ENCODE measurements at regions not wholly inside any gene's neighbourhood (a gene's known extent, or its start where the extent isn't known, plus 50 kb on each side); places are given as distances from the start of the nearest gene placed in this dataset.

- Mint-ChIP-seq H3K9me3 (no peaks in the 10 kb centered on the region), H3K4me3 (no peak overlapping the region), H3K27me3 (peaks cover 15% of the 10 kb centered on the region), H3K4me1 (ENCODE audit: low read depth) (no peaks in the 10 kb centered on the region), H3K27ac (no peak overlapping the region), H3K36me3 (ENCODE audit: low read depth) (no peaks in the 10 kb centered on the region)
- no peak for DNase-seq
Observed at GRCh38 chr22:49088801-49089791, 738.6 kb downstream of the BRD1 start.

- Mint-ChIP-seq H3K36me3 (ENCODE audit: low read depth) (no peaks in the 10 kb centered on the region), H3K4me3 (no peak overlapping the region), H3K9me3 (no peaks in the 10 kb centered on the region), H3K27ac (no peak overlapping the region), H3K27me3 (peaks cover 15% of the 10 kb centered on the region), H3K4me1 (ENCODE audit: low read depth) (no peaks in the 10 kb centered on the region)
- no peak for DNase-seq
Observed at GRCh38 chr22:49087716-49088601, 739.7 kb downstream of the BRD1 start.

- H3K36me3 Mint-ChIP-seq (ENCODE audit: low read depth): no peaks in the 10 kb centered on the region
- no peaks in the 10 kb centered on the region for H3K9me3 Mint-ChIP-seq
- no peak for DNase-seq
- no peak overlapping the region for H3K27ac Mint-ChIP-seq
- peaks cover 15% of the 10 kb centered on the region for H3K27me3 Mint-ChIP-seq
- H3K4me3 Mint-ChIP-seq: no peak overlapping the region
- no peaks in the 10 kb centered on the region for H3K4me1 Mint-ChIP-seq (ENCODE audit: low read depth)
Observed at GRCh38 chr22:49087198-49087597, 740.5 kb downstream of the BRD1 start.

GRCh38 chr22:49086606-49087157 lies 741.0 kb downstream of the BRD1 start:
- Mint-ChIP-seq H3K36me3 (ENCODE audit: low read depth) (no peaks in the 10 kb centered on the region), H3K27ac (no peak overlapping the region), H3K9me3 (no peaks in the 10 kb centered on the region), H3K4me1 (ENCODE audit: low read depth) (no peaks in the 10 kb centered on the region), H3K27me3 (peaks cover 15% of the 10 kb centered on the region), H3K4me3 (no peak overlapping the region)
- no peak for DNase-seq

GRCh38 chr22:49086181-49086580 lies 741.5 kb downstream of the BRD1 start:
- Mint-ChIP-seq H3K36me3 (ENCODE audit: low read depth) (no peaks in the 10 kb centered on the region), H3K4me1 (ENCODE audit: low read depth) (no peaks in the 10 kb centered on the region), H3K27ac (no peak overlapping the region), H3K9me3 (no peaks in the 10 kb centered on the region), H3K27me3 (peaks cover 15% of the 10 kb centered on the region), H3K4me3 (no peak overlapping the region)
- DNase-seq: no peak

GRCh38 chr22:49084206-49084605 lies 743.5 kb downstream of the BRD1 start:
- no peak for DNase-seq
- no peaks in the 10 kb centered on the region for H3K36me3 Mint-ChIP-seq (ENCODE audit: low read depth)
- no peaks in the 10 kb centered on the region for H3K4me1 Mint-ChIP-seq (ENCODE audit: low read depth)
- H3K27ac Mint-ChIP-seq: no peak overlapping the region
- peaks cover 15% of the 10 kb centered on the region for H3K27me3 Mint-ChIP-seq
- no peaks in the 10 kb centered on the region for H3K9me3 Mint-ChIP-seq
- H3K4me3 Mint-ChIP-seq: no peak overlapping the region

- Mint-ChIP-seq H3K4me3 (no peak overlapping the region), H3K4me1 (ENCODE audit: low read depth) (no peaks in the 10 kb centered on the region), H3K9me3 (no peaks in the 10 kb centered on the region), H3K27ac (no peak overlapping the region), H3K27me3 (peaks cover 15% of the 10 kb centered on the region), H3K36me3 (ENCODE audit: low read depth) (no peaks in the 10 kb centered on the region)
- no peak for DNase-seq
Observed at GRCh38 chr22:49083607-49084006, 744.1 kb downstream of the BRD1 start.

GRCh38 chr22:49082451-49082850 lies 745.2 kb downstream of the BRD1 start:
- H3K4me1 Mint-ChIP-seq (ENCODE audit: low read depth): no peaks in the 10 kb centered on the region
- no peak for DNase-seq
- no peaks in the 10 kb centered on the region for H3K9me3 Mint-ChIP-seq

GRCh38 chr22:49081926-49082325 lies 745.7 kb downstream of the BRD1 start:
- Mint-ChIP-seq H3K4me1 (ENCODE audit: low read depth) (no peaks in the 10 kb centered on the region), H3K9me3 (no peaks in the 10 kb centered on the region), H3K4me3 (no peak overlapping the region), H3K27me3 (peaks cover 3% of the 10 kb centered on the region), H3K27ac (no peak overlapping the region), H3K36me3 (ENCODE audit: low read depth) (no peaks in the 10 kb centered on the region)
- DNase-seq: no peak

More at GRCh38 chr22:49082451-49082850, 745.2 kb downstream of the BRD1 start:
- Mint-ChIP-seq H3K36me3 (ENCODE audit: low read depth) (no peaks in the 10 kb centered on the region), H3K27me3 (peaks cover 8% of the 10 kb centered on the region), H3K4me3 (no peak overlapping the region), H3K27ac (no peak overlapping the region)

GRCh38 chr22:49081261-49081666 lies 746.4 kb downstream of the BRD1 start:
- H3K36me3 Mint-ChIP-seq (ENCODE audit: low read depth): no peaks in the 10 kb centered on the region
- no peak overlapping the region for H3K4me3 Mint-ChIP-seq
- H3K27ac Mint-ChIP-seq: no peak overlapping the region

GRCh38 chr22:49080631-49081030 lies 747.0 kb downstream of the BRD1 start:
- no peak for DNase-seq
- H3K27me3 Mint-ChIP-seq: peaks cover 10% of the 10 kb centered on the region
- no peaks in the 10 kb centered on the region for H3K4me1 Mint-ChIP-seq (ENCODE audit: low read depth)
- no peaks in the 10 kb centered on the region for H3K36me3 Mint-ChIP-seq (ENCODE audit: low read depth)
- no peak overlapping the region for H3K27ac Mint-ChIP-seq
- H3K4me3 Mint-ChIP-seq: no peak overlapping the region
- H3K9me3 Mint-ChIP-seq: no peaks in the 10 kb centered on the region

More at GRCh38 chr22:49081261-49081666, 746.4 kb downstream of the BRD1 start:
- H3K9me3 Mint-ChIP-seq: no peaks in the 10 kb centered on the region
- H3K4me1 Mint-ChIP-seq (ENCODE audit: low read depth): no peaks in the 10 kb centered on the region
- no peak for DNase-seq
- peaks cover 5% of the 10 kb centered on the region for H3K27me3 Mint-ChIP-seq

- Mint-ChIP-seq H3K4me1 (ENCODE audit: low read depth) (no peaks in the 10 kb centered on the region), H3K4me3 (no peak overlapping the region), H3K9me3 (no peaks in the 10 kb centered on the region), H3K36me3 (ENCODE audit: low read depth) (no peaks in the 10 kb centered on the region), H3K27me3 (peaks cover 10% of the 10 kb centered on the region), H3K27ac (no peak overlapping the region)
- DNase-seq: no peak
Observed at GRCh38 chr22:49079743-49080500, 747.8 kb downstream of the BRD1 start.

GRCh38 chr22:49079027-49079725 lies 748.5 kb downstream of the BRD1 start:
- Mint-ChIP-seq H3K27me3 (peaks cover 10% of the 10 kb centered on the region), H3K27ac (no peak overlapping the region), H3K4me3 (no peak overlapping the region), H3K36me3 (ENCODE audit: low read depth) (no peaks in the 10 kb centered on the region), H3K9me3 (no peaks in the 10 kb centered on the region), H3K4me1 (ENCODE audit: low read depth) (no peaks in the 10 kb centered on the region)
- DNase-seq: no peak

All from activated T-cell treated with anti-CD3 and anti-CD28 coated beads, Interleukin-2, amount 50 U/mL, for 24 hours (primary cell).